HCT116 (cell line): ENCODE measurements at regions not wholly inside any gene's neighbourhood (a gene's known extent, or its start where the extent isn't known, plus 50 kb on each side); places are given as distances from the start of the nearest gene placed in this dataset.

Experiments
- ATAC-seq: fragments of 200-7000 bp; cut with Tn5 transposase; 2 replicates; pipeline ENCODE4 v1.9.1; 2020; ENCODE audit warnings: mild to moderate bottlenecking, moderate library complexity
- BruUV-seq: library from RNA; stranded (reverse); fragments of 400-500 nt; replicated peaks from 2 replicates; lab custom pipeline; 2021; lab: Mats Ljungman, UMichigan
- CTCF ChIA-PET: fragments of 300-600 bp; sonication (Branson Sonifier 250); formaldehyde crosslinking; loops from one replicate; lab custom pipeline; 2021; ENCODE audit warnings: antibody characterized with exemption; lab: Charles Lee
- POLR2A ChIA-PET: fragments of 300-600, 350-600 bp; sonication (Branson Sonifier 250); formaldehyde crosslinking; loops from one replicate; lab custom pipeline; 2021; ENCODE audit warnings: antibody characterized with exemption; lab: Charles Lee
- RAD21 ChIA-PET, 2 experiments: fragments of 300-600 bp; sonication (Branson Sonifier 250); formaldehyde crosslinking; loops; one replicate each; lab custom pipeline; 2023; ENCODE audit warnings: low total read pairs in 2 of 2; ENCODE audit not compliant: uncharacterized antibody in 2 of 2, unreplicated experiment in 2 of 2, low non-redundant PET in 1 of 2; lab: Charles Lee
- DNase-seq: peaks from one replicate; pipeline ENCODE4 v3.0.0-alpha.2; 2010; ENCODE audit warnings: low read depth, low spot score
- H2AFZ ChIP-seq: fragments of 200-600 bp; shearing (Covaris generic), sonication (generic); 2 replicates; pipeline ENCODE4 v1.6.1; 2017; ENCODE audit warnings: low read depth, mixed run types, mixed read lengths, antibody characterized with exemption, low read length; ENCODE audit not compliant: poor library complexity, severe bottlenecking
- H3K27ac ChIP-seq: 2 replicates; pipeline ENCODE4 v1.5.1; 2012; ENCODE audit warnings: low read depth, low read length
- H3K27me3 ChIP-seq: fragments of 200-600 bp; sonication (generic); 2 replicates; pipeline ENCODE4 v1.6.1; 2016; ENCODE audit warnings: mixed run types, low read length, mixed read lengths; ENCODE audit not compliant: insufficient read depth
- H3K36me3 ChIP-seq, 2 experiments: fragments of 200-500 bp in 1 of 2; fragments of 200-600 bp in 1 of 2; sonication (Bioruptor generic) in 1 of 2; sonication (generic) in 1 of 2; 2 replicates each; pipeline versions ENCODE4 v1.5.1 to v1.6.1; 2014 to 2016; ENCODE audit warnings: low read length in 2 of 2, inconsistent platforms in 1 of 2, mixed read lengths in 1 of 2, mixed run types in 1 of 2; ENCODE audit not compliant: insufficient read depth in 2 of 2, control insufficient read depth in 1 of 2
- H3K4me1 ChIP-seq, 2 experiments: fragments of 200-600 bp in 1 of 2; sonication (generic) in 1 of 2; 2 replicates each; pipeline versions ENCODE4 v1.5.1 to v1.6.1; 2012 to 2017; ENCODE audit warnings: low read length in 2 of 2, inconsistent platforms in 1 of 2, mild to moderate bottlenecking in 1 of 2, mixed read lengths in 1 of 2, mixed run types in 1 of 2, moderate library complexity in 1 of 2; ENCODE audit not compliant: insufficient read depth in 2 of 2, control insufficient read depth in 1 of 2
- H3K4me2 ChIP-seq: fragments of 200-600 bp; sonication (generic); 2 replicates; pipeline ENCODE4 v1.6.1; 2017; ENCODE audit warnings: mixed run types, low read length, mixed read lengths
- H3K4me3 ChIP-seq, 2 experiments: fragments of 200-600 bp in 1 of 2; sonication (generic) in 1 of 2; replicated peaks in 1 of 2; 2 replicates each; pipeline ENCODE4 v1.5.1; 2011 to 2016; ENCODE audit warnings: low read length in 2 of 2, control low read depth in 1 of 2, low read depth in 1 of 2, mild to moderate bottlenecking in 1 of 2, mixed read lengths in 1 of 2, mixed run types in 1 of 2
- H3K79me2 ChIP-seq: fragments of 200-600 bp; sonication (generic); 2 replicates; pipeline ENCODE4 v1.6.1; 2017; ENCODE audit warnings: mild to moderate bottlenecking, mixed run types, low read length, moderate library complexity, mixed read lengths; ENCODE audit not compliant: insufficient read depth
- H3K9ac ChIP-seq: fragments of 200-600 bp; sonication (generic); 2 replicates; pipeline ENCODE4 v1.6.1; 2016; ENCODE audit warnings: low read length, mixed read lengths
- H3K9me2 ChIP-seq: fragments of 200-600 bp; sonication (generic), shearing (Covaris generic); 2 replicates; pipeline ENCODE4 v1.6.1; 2017; ENCODE audit warnings: mixed run types, mild to moderate bottlenecking, moderate library complexity; ENCODE audit not compliant: insufficient read depth
- H3K9me3 ChIP-seq, 2 experiments: fragments of 200-500 bp in 1 of 2; fragments of 200-600 bp in 1 of 2; sonication (Bioruptor generic) in 1 of 2; sonication (generic) in 1 of 2; 2 replicates each; pipeline ENCODE4 v1.6.1; 2014 to 2017; ENCODE audit warnings: low read length in 2 of 2, mixed read lengths in 2 of 2, inconsistent platforms in 1 of 2, low read depth in 1 of 2, mild to moderate bottlenecking in 1 of 2, mixed run types in 1 of 2, moderate library complexity in 1 of 2; ENCODE audit not compliant: control insufficient read depth in 1 of 2, insufficient read depth in 1 of 2
- H4K20me1 ChIP-seq: fragments of 200-600 bp; sonication (generic), shearing (Covaris generic); 2 replicates; pipeline ENCODE4 v1.6.1; 2017; ENCODE audit warnings: mixed run types, mild to moderate bottlenecking, moderate library complexity; ENCODE audit not compliant: insufficient read depth
- POLR2A ChIP-seq: IDR thresholded peaks from 2 replicates; pipeline ENCODE4 v1.7.0; 2011; ENCODE audit warnings: borderline replicate concordance; ENCODE audit not compliant: insufficient read depth, insufficient read length; ENCODE audit errors: extremely low read depth
- SIN3A ChIP-seq: IDR thresholded peaks from 2 replicates; pipeline ENCODE4 v1.6.1; 2012; ENCODE audit warnings: low read depth
- YY1 ChIP-seq: IDR thresholded peaks from 2 replicates; pipeline ENCODE4 v1.6.1; 2011; ENCODE audit warnings: low read length, low read depth, moderate library complexity, mild to moderate bottlenecking; ENCODE audit not compliant: insufficient replicate concordance; ENCODE audit errors: extremely low read depth
- intact Hi-C: fragments of 100-400 bp; cut with micrococcal nuclease; formaldehyde crosslinking; loops from 2 replicates; pipeline ENCODE4 v1.10.0; 2022

- TF ChIP-seq POLR2A, result no peak
- TF ChIP-seq YY1, result no peak
- RAD21 ChIA-PET, result no interaction called here
Observed at GRCh38 chr3:110344487-110344886, 727.1 kb upstream of the NECTIN3 start.

GRCh38 chr3:110344897-110345767, 726.5 kb upstream of the NECTIN3 start:
- CTCF ChIA-PET, result no interaction called here
- no peak overlapping the region for H3K4me2 ChIP-seq
- H2AFZ ChIP-seq, result peak overlapping the region; percentile 1
- RAD21 ChIA-PET, result no interaction called here
- no peaks in the 10 kb centered on the region for H3K36me3 ChIP-seq
- no peaks in the 10 kb centered on the region for H4K20me1 ChIP-seq
- no peak overlapping the region for H3K4me3 ChIP-seq
- no peak overlapping the region for H3K9ac ChIP-seq
- H3K27ac ChIP-seq, result no peak overlapping the region
- BruUV-seq, result no TSS peak
- no peaks in the 10 kb centered on the region for H3K9me3 ChIP-seq
- H3K9me2 ChIP-seq, result no peaks in the 10 kb centered on the region
- no peak for TF ChIP-seq SIN3A
- TF ChIP-seq, all 23 proteins: peak for 0
- no peak for DNase-seq
- Histone ChIP-seq H3K27me3 (no peaks in the 10 kb centered on the region), H3K79me2 (no peaks in the 10 kb centered on the region), H3K4me1 (peaks cover 4 to 18% of the 10 kb centered on the region in 2 experiments; a peak in 2 of 4 replicates)
- no peak for ATAC-seq
- POLR2A ChIA-PET, result no interaction called here
- intact Hi-C loops, result no loop called here

More at GRCh38 chr3:110344487-110344886, 727.1 kb upstream of the NECTIN3 start:
- DNase-seq (no peak), ATAC-seq (no peak)
- Histone ChIP-seq H3K4me3 (no peak overlapping the region), H3K27ac (no peak overlapping the region), H3K9me2 (no peaks in the 10 kb centered on the region), H3K36me3 (no peaks in the 10 kb centered on the region), H3K4me1 (peaks cover 4 to 18% of the 10 kb centered on the region in 2 experiments; a peak in 2 of 4 replicates), H3K27me3 (no peaks in the 10 kb centered on the region), H4K20me1 (no peaks in the 10 kb centered on the region), H3K4me2 (no peak overlapping the region; the same call in 1 of the 2 replicates), H3K79me2 (no peaks in the 10 kb centered on the region), H3K9ac (no peak overlapping the region), H2AFZ (no peak overlapping the region), H3K9me3 (no peaks in the 10 kb centered on the region)
- ChIA-PET POLR2A (no interaction called here), CTCF (no interaction called here)
- BruUV-seq, result no TSS peak
- intact Hi-C loops, result no loop called here
